ENCODE measurements at regions not wholly inside any gene's neighbourhood (a gene's known extent, or its start where the extent isn't known, plus 50 kb on each side); places are given as distances from the start of the nearest gene placed in this dataset.

GRCh38 chr5:143533475-143533874, 130.0 kb upstream of the NR3C1 start:
- TF ChIP-seq EZH2 (optimal IDR thresholded peaks at IDR 0.05; ENCODE audit: low read depth, low read length) (no peak), CTCF (IDR thresholded peaks at IDR 0.05; ENCODE audit: low read length) (no peak), EZH2phosphoT487 (IDR thresholded peaks at IDR 0.05; ENCODE audit: low read length) (no peak)
- H3F3A ChIP-seq (ENCODE audit: insufficient read depth, low read length): no peaks in the 10 kb centered on the region
- DNase-seq: no peak

GRCh38 chr5:143527808-143528207, 124.3 kb upstream of the NR3C1 start:
- no peaks in the 10 kb centered on the region for H3K79me2 ChIP-seq (ENCODE audit: low read length)
- H3K36me3 ChIP-seq (replicated peaks; ENCODE audit: insufficient read depth, low read length): no peaks in the 10 kb centered on the region
- H3K9me2 ChIP-seq (replicated peaks; ENCODE audit: insufficient read depth, low read length): no peaks in the 10 kb centered on the region
- DNase-seq: no peak
- H3K9me3 ChIP-seq (replicated peaks; ENCODE audit: insufficient read depth, low read length): no peaks in the 10 kb centered on the region
- H3K27me3 ChIP-seq (replicated peaks; ENCODE audit: insufficient read depth, low read length): no peaks in the 10 kb centered on the region
- no peak for TF ChIP-seq EZH2 (optimal IDR thresholded peaks at IDR 0.05; ENCODE audit: low read depth, low read length)
- TF ChIP-seq EZH2phosphoT487 (IDR thresholded peaks at IDR 0.05; ENCODE audit: low read length): no peak
- TF ChIP-seq CTCF (IDR thresholded peaks at IDR 0.05; ENCODE audit: low read length): no peak
- H3K9ac ChIP-seq (ENCODE audit: low read length): no peak overlapping the region
- no peaks in the 10 kb centered on the region for H3K4me1 ChIP-seq (ENCODE audit: low read length)
- no peaks in the 10 kb centered on the region for H3F3A ChIP-seq (ENCODE audit: insufficient read depth, low read length)
- no peak overlapping the region for H3K4me3 ChIP-seq (ENCODE audit: low read length)
- no peak overlapping the region for H3K4me2 ChIP-seq (ENCODE audit: low read depth, low read length)
- no peak overlapping the region for H2AFZ ChIP-seq (ENCODE audit: low read length)
- H4K20me1 ChIP-seq (ENCODE audit: insufficient read depth, low read length): no peaks in the 10 kb centered on the region
- no peak overlapping the region for H3K27ac ChIP-seq (ENCODE audit: low read length)

More at GRCh38 chr5:143533475-143533874, 130.0 kb upstream of the NR3C1 start:
- Histone ChIP-seq H4K20me1 (ENCODE audit: insufficient read depth, low read length) (no peaks in the 10 kb centered on the region), H3K9me3 (replicated peaks; ENCODE audit: insufficient read depth, low read length) (no peaks in the 10 kb centered on the region), H2AFZ (ENCODE audit: low read length) (no peak overlapping the region), H3K4me3 (ENCODE audit: low read length) (no peak overlapping the region), H3K9me2 (replicated peaks; ENCODE audit: insufficient read depth, low read length) (no peaks in the 10 kb centered on the region), H3K4me1 (ENCODE audit: low read length) (no peaks in the 10 kb centered on the region), H3K36me3 (replicated peaks; ENCODE audit: insufficient read depth, low read length) (no peaks in the 10 kb centered on the region), H3K9ac (ENCODE audit: low read length) (no peak overlapping the region), H3K4me2 (ENCODE audit: low read depth, low read length) (no peak overlapping the region), H3K79me2 (ENCODE audit: low read length) (no peaks in the 10 kb centered on the region), H3K27me3 (replicated peaks; ENCODE audit: insufficient read depth, low read length) (no peaks in the 10 kb centered on the region), H3K27ac (ENCODE audit: low read length) (no peak overlapping the region)

GRCh38 chr5:143525176-143525575, 121.7 kb upstream of the NR3C1 start:
- Histone ChIP-seq H3K4me2 (ENCODE audit: low read depth, low read length) (no peak overlapping the region), H3K4me1 (ENCODE audit: low read length) (no peaks in the 10 kb centered on the region)
- DNase-seq: no peak

More at GRCh38 chr5:143525176-143525575, 121.7 kb upstream of the NR3C1 start:
- no peaks in the 10 kb centered on the region for H3F3A ChIP-seq (ENCODE audit: insufficient read depth, low read length)
- no peaks in the 10 kb centered on the region for H3K9me2 ChIP-seq (replicated peaks; ENCODE audit: insufficient read depth, low read length)
- no peaks in the 10 kb centered on the region for H3K36me3 ChIP-seq (replicated peaks; ENCODE audit: insufficient read depth, low read length)
- TF ChIP-seq EZH2phosphoT487 (IDR thresholded peaks at IDR 0.05; ENCODE audit: low read length): no peak
- TF ChIP-seq EZH2 (optimal IDR thresholded peaks at IDR 0.05; ENCODE audit: low read depth, low read length): no peak
- TF ChIP-seq CTCF (IDR thresholded peaks at IDR 0.05; ENCODE audit: low read length): no peak
- H3K79me2 ChIP-seq (ENCODE audit: low read length): no peaks in the 10 kb centered on the region
- no peak overlapping the region for H3K4me3 ChIP-seq (ENCODE audit: low read length)
- no peak overlapping the region for H2AFZ ChIP-seq (ENCODE audit: low read length)
- no peaks in the 10 kb centered on the region for H3K27me3 ChIP-seq (replicated peaks; ENCODE audit: insufficient read depth, low read length)
- no peaks in the 10 kb centered on the region for H3K9me3 ChIP-seq (replicated peaks; ENCODE audit: insufficient read depth, low read length)
- no peak overlapping the region for H3K9ac ChIP-seq (ENCODE audit: low read length)
- H4K20me1 ChIP-seq (ENCODE audit: insufficient read depth, low read length): no peaks in the 10 kb centered on the region
- no peak overlapping the region for H3K27ac ChIP-seq (ENCODE audit: low read length)

Measured in MM.1S (cell line).